AG10803 (cell line): ENCODE measurements at regions not wholly inside any gene's neighbourhood (a gene's known extent, or its start where the extent isn't known, plus 50 kb on each side); places are given as distances from the start of the nearest gene placed in this dataset.
A peak's percentile ranks its signal among the peaks of the same experiment; 100 is the strongest.

Experiments used
- DNase-seq: peaks from one replicate; pipeline ENCODE4 v3.0.0; 2010; ENCODE audit warnings: low read depth
- H3K4me3 ChIP-seq: 2 replicates; pipeline ENCODE4 v1.5.1; 2011; ENCODE audit warnings: mild to moderate bottlenecking, low read length, control low read depth
- TF ChIP-seq, protein P1 (sequence below): conservative IDR thresholded peaks from 2 replicates; pipeline ENCODE4 v1.5.1; 2011; ENCODE audit warnings: mild to moderate bottlenecking, low read length, control low read depth, inconsistent platforms

DNA sequence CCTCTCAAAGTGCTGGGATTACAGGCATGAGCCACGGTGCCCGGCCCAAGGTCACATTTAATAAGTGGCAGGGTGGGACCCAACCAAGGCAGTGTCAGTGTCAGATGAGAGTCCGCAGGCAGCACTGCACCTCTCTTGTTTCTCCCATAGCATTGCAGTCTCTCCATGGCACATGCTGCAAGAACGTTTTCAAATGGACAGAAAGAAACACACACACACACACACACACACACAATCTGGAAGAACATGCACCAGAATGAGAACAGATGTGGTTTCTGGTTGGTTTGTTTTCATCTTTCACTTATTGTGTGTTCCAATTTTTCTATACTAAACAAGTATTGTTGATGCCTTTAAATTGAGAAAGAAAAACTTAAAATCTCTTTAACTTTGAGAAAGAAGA lies 126.5 kb downstream of the SYF2 start:
- TF ChIP-seq, protein P1, sequence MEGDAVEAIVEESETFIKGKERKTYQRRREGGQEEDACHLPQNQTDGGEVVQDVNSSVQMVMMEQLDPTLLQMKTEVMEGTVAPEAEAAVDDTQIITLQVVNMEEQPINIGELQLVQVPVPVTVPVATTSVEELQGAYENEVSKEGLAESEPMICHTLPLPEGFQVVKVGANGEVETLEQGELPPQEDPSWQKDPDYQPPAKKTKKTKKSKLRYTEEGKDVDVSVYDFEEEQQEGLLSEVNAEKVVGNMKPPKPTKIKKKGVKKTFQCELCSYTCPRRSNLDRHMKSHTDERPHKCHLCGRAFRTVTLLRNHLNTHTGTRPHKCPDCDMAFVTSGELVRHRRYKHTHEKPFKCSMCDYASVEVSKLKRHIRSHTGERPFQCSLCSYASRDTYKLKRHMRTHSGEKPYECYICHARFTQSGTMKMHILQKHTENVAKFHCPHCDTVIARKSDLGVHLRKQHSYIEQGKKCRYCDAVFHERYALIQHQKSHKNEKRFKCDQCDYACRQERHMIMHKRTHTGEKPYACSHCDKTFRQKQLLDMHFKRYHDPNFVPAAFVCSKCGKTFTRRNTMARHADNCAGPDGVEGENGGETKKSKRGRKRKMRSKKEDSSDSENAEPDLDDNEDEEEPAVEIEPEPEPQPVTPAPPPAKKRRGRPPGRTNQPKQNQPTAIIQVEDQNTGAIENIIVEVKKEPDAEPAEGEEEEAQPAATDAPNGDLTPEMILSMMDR = no peak
- DNase-seq = peak; percentile 60
- H3K4me3 ChIP-seq = no peak overlapping the region

DNA sequence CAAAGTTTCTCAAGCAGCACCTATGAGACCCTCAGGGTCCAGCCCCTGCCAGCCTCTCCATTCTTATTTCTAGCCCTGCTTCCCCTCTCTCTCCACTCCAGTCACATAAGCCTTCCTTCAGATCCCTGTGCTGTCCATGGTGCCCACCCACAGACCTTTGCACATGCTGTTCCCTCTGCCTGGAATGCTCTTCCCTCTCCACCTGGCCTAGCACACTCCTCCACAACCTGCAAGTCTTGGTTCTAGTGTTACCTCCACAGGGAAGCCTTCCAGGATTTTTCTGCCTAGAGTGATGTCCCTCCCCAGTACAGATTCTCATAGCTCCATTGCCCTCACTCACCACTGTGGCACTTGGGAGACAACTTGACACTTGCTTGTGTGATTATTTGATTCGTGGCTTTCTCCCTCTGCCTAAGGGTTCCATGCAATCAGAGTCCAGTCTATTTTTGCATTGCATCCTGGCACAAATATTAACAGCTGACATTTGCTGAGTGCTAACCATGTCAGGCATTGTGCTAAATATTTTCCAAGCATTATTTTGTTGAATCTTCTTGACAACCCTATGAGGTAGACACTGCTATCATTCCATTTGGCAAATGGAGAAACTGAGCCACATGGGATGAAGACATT lies 127.3 kb downstream of the SYF2 start:
- TF ChIP-seq, protein P1 = no peak

DNA sequence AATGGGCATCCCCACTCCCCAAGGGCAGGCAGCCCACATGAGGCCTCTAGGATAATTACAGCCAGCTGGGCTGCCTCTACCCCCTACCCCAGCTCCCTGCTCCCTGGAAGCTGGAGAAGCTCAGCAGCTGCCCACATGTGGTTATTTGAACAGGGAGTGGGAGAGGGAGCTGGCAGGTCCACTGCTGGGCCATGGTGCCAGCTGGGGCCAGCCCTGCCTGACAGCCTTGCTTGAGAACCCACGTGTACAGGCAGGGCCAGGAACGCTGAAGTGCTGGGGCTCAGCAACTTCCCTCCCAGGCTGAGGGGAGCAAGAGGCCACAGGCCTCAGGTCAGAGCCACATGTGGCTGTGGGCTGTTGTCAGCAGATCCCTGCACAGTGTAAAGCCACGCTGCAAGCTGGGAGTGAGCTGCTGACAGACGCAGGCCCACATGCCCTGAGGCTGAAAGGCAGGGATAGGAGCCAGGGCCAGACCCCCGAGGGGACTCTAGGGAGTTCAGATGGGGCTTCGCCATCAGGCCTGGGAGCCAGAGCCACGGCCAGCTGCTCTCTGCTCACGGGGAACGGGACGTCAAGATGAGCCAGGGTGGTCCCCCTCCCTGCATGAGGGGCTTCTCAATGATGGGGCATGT lies 129.0 kb downstream of the SYF2 start:
- H3K4me3 ChIP-seq = no peak overlapping the region
- TF ChIP-seq, protein P1 = no peak
- peak; percentile 40 for DNase-seq

More for the DNA sequence above, 127.3 kb downstream of the SYF2 start:
- H3K4me3 ChIP-seq = no peak overlapping the region
- no peak for DNase-seq

DNA sequence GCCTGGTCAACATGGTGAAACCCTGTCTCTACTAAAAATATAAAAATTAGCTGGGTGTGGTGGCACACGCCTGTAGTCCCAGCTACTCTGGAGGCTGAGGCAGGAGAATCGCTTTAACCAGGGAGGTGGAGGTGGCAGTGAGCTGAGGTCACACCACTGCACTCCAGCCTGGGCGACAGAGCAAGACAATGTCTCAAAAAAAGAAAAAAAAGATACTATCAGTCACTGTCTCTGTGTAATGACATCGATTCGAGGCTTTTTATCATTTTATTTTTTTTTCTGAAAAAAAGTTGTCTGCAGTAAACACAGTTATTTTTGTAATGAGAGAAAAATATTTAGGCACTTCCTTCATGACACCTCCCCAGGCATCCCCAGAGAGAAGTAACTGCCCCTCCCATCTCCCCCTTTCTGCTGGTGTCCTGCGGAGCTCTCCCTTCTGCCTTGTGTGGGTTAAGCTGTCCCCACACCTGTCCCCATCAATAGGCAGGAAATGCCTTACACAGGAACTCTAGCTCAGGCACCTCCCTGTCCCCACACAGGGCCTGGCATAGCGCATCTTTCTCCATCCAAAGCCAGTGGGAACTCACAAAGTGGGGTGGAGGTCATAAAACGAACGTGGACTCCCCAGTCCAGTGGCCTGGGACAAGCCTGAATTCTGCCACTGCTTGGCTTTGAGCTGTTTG lies 132.0 kb downstream of the SYF2 start:
- DNase-seq = no peak
- no peak overlapping the region for H3K4me3 ChIP-seq
- TF ChIP-seq, protein P1 = no peak

DNA sequence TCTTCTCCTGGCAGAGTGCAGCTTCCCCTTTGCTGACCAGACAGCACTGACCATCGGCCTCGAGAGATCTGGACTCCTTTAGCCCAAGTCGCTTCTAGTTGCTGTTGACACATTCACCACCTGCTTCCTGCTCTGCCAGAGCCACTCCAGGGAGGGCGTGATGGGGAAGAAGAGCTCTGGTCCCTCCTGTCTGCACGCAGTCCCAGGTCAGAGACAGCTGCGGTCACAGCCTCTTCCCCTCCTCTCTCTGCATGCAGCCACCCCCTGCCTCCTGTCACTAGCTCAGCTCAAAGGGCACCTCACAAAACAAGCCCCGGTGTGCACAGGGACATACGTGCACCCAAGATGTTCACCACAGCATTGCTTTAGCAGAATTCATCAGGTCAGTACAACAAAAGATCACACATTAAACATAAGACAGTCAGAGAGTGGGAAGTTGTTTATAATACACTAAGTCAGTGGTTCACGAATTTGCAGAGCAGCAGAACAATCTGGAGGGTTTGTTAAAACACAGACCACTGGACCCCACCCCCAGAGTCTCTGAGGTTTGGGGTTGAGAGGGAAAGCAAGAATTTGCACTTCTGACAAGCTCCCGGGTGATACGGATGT lies 132.9 kb downstream of the SYF2 start:
- H3K4me3 ChIP-seq = no peak overlapping the region
- no peak for DNase-seq
- TF ChIP-seq, protein P1 = no peak

DNA sequence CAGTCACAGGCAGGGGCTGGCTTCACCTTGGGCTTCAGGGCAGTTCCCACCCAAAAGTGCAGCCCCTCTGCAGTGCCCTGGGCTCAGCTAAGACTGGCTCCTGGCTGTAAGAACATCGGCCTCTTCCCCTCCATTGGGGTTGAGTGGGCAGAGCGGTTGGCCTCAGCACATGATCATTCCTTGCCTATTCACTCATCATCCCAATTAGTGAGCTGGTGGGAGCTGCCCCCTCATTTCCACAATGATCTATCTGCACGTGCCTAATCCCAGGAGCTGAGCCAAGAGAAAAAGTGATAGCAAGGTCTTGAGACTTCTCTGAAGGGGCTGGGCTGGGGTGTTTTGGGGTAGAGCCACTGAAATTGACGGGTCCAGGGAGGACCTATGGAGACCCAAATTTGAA lies 133.6 kb downstream of the SYF2 start:
- TF ChIP-seq, protein P1 = no peak
- DNase-seq = no peak
- H3K4me3 ChIP-seq = no peak overlapping the region
